ENCODE measurements at regions not wholly inside any gene's neighbourhood (a gene's known extent, or its start where the extent isn't known, plus 50 kb on each side); places are given as distances from the start of the nearest gene placed in this dataset.

- no CpG with 5 or more reads among the region's 1 CpG for WGBS (ENCODE audit: insufficient coverage)
Measured at GRCh38 chr4:144202081-144202480, 61.6 kb upstream of the GYPA start.

GRCh38 chr4:144203155-144203554 lies 62.6 kb upstream of the GYPA start:
- no peak overlapping the region for H3K27ac ChIP-seq (ENCODE audit: low read depth, low read length)
- no peaks in the 10 kb centered on the region for H3K4me1 ChIP-seq (ENCODE audit: control insufficient read depth, insufficient read depth, low read length)
- WGBS (ENCODE audit: insufficient coverage) = no CpG with 5 or more reads among the region's 2 CpGs
- no peak for DNase-seq (ENCODE audit: low read depth in 4 of 6, low spot score in 6 of 6)
- no peaks in the 10 kb centered on the region for H3K9me3 ChIP-seq (ENCODE audit: control insufficient read depth, insufficient read depth, low read length)
- no peaks in the 10 kb centered on the region for H3K27me3 ChIP-seq (ENCODE audit: control insufficient read depth, insufficient read depth, low read length)
- no peaks in the 10 kb centered on the region for H3K36me3 ChIP-seq (ENCODE audit: control insufficient read depth, insufficient read depth, low read length)
- H3K4me3 ChIP-seq (ENCODE audit: low read depth, low read length) = no peak overlapping the region

More at GRCh38 chr4:144202081-144202480, 61.6 kb upstream of the GYPA start:
- Histone ChIP-seq H3K4me3 (ENCODE audit: low read depth, low read length) (no peak overlapping the region), H3K4me1 (ENCODE audit: control insufficient read depth, insufficient read depth, low read length) (no peaks in the 10 kb centered on the region), H3K27me3 (ENCODE audit: control insufficient read depth, insufficient read depth, low read length) (no peaks in the 10 kb centered on the region), H3K27ac (ENCODE audit: low read depth, low read length) (no peak overlapping the region), H3K36me3 (ENCODE audit: control insufficient read depth, insufficient read depth, low read length) (no peaks in the 10 kb centered on the region), H3K9me3 (ENCODE audit: control insufficient read depth, insufficient read depth, low read length) (peaks cover 2% of the 10 kb centered on the region)
- DNase-seq (ENCODE audit: low read depth in 4 of 6, low spot score in 6 of 6) = no peak

DNA sequence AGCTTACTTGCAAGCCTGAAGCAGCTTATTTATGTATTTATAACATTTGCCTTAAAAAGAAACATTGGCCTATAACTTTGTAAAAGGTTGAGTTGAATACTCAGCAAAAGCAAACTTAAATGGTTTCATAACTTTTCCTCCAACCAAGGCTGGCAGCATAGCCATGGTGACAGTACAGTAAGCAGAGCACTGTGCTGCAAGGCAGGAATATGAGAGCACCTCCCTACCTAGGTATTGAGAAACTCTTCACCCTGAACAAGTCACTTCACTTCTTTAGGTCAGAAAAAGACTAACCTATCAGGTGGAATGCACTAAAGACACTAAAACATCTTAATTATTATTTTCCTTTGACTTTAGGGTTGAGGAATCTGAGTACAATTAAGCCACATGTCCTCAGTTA lies 63.9 kb upstream of the GYPA start:
- Histone ChIP-seq H3K9me3 (ENCODE audit: control insufficient read depth, insufficient read depth, low read length) (no peaks in the 10 kb centered on the region), H3K27ac (ENCODE audit: low read depth, low read length) (no peak overlapping the region), H3K4me3 (ENCODE audit: low read depth, low read length) (no peak overlapping the region), H3K36me3 (ENCODE audit: control insufficient read depth, insufficient read depth, low read length) (no peaks in the 10 kb centered on the region), H3K27me3 (ENCODE audit: control insufficient read depth, insufficient read depth, low read length) (no peaks in the 10 kb centered on the region), H3K4me1 (ENCODE audit: control insufficient read depth, insufficient read depth, low read length) (no peaks in the 10 kb centered on the region)
- DNase-seq (ENCODE audit: low read depth in 4 of 6, low spot score in 6 of 6) = no peak

GRCh38 chr4:144206711-144207110 lies 66.2 kb upstream of the GYPA start:
- H3K4me3 ChIP-seq (ENCODE audit: low read depth, low read length) = no peak overlapping the region
- no peaks in the 10 kb centered on the region for H3K27me3 ChIP-seq (ENCODE audit: control insufficient read depth, insufficient read depth, low read length)
- H3K36me3 ChIP-seq (ENCODE audit: control insufficient read depth, insufficient read depth, low read length) = no peaks in the 10 kb centered on the region
- no peaks in the 10 kb centered on the region for H3K4me1 ChIP-seq (ENCODE audit: control insufficient read depth, insufficient read depth, low read length)
- WGBS (ENCODE audit: insufficient coverage) = 50% methylated on average over 1 of the region's 1 CpG
- no peak overlapping the region for H3K27ac ChIP-seq (ENCODE audit: low read depth, low read length)
- no peak for DNase-seq (ENCODE audit: low read depth in 4 of 6, low spot score in 6 of 6)
- no peaks in the 10 kb centered on the region for H3K9me3 ChIP-seq (ENCODE audit: control insufficient read depth, insufficient read depth, low read length)

GRCh38 chr4:144208074-144208473 lies 67.6 kb upstream of the GYPA start:
- Histone ChIP-seq H3K4me3 (ENCODE audit: low read depth, low read length) (no peak overlapping the region), H3K27me3 (ENCODE audit: control insufficient read depth, insufficient read depth, low read length) (no peaks in the 10 kb centered on the region), H3K9me3 (ENCODE audit: control insufficient read depth, insufficient read depth, low read length) (no peaks in the 10 kb centered on the region), H3K36me3 (ENCODE audit: control insufficient read depth, insufficient read depth, low read length) (no peaks in the 10 kb centered on the region), H3K4me1 (ENCODE audit: control insufficient read depth, insufficient read depth, low read length) (no peaks in the 10 kb centered on the region), H3K27ac (ENCODE audit: low read depth, low read length) (no peak overlapping the region)
- DNase-seq (ENCODE audit: low read depth in 4 of 6, low spot score in 6 of 6) = no peak
- WGBS (ENCODE audit: insufficient coverage) = no CpG with 5 or more reads among the region's 2 CpGs

DNA sequence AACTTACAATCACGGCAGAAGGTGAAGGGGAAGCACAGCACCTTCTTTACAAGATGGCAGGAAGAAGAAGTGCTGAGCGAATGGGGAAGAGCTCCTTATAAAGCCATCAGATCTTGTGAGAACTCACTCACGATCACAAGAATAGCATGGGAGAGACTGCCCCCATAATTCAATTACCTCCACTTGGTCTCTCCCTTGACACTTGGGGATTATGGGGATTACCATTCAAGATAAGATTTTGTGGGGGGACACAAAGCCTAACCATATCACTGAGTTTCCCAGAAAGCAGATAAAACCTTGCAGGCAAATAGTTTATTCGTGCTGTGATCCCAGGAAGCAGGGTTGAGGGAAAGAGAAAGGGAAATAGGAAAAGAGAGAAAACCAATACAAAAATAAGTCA lies 69.0 kb upstream of the GYPA start:
- H3K9me3 ChIP-seq (ENCODE audit: control insufficient read depth, insufficient read depth, low read length) = no peaks in the 10 kb centered on the region
- no peaks in the 10 kb centered on the region for H3K36me3 ChIP-seq (ENCODE audit: control insufficient read depth, insufficient read depth, low read length)
- H3K27ac ChIP-seq (ENCODE audit: low read depth, low read length) = no peak overlapping the region
- no peak overlapping the region for H3K4me3 ChIP-seq (ENCODE audit: low read depth, low read length)
- no peaks in the 10 kb centered on the region for H3K27me3 ChIP-seq (ENCODE audit: control insufficient read depth, insufficient read depth, low read length)
- no peak for DNase-seq (ENCODE audit: low read depth in 4 of 6, low spot score in 6 of 6)
- 100% methylated on average over 1 of the region's 4 CpGs for WGBS (ENCODE audit: insufficient coverage)
- H3K4me1 ChIP-seq (ENCODE audit: control insufficient read depth, insufficient read depth, low read length) = no peaks in the 10 kb centered on the region

DNA sequence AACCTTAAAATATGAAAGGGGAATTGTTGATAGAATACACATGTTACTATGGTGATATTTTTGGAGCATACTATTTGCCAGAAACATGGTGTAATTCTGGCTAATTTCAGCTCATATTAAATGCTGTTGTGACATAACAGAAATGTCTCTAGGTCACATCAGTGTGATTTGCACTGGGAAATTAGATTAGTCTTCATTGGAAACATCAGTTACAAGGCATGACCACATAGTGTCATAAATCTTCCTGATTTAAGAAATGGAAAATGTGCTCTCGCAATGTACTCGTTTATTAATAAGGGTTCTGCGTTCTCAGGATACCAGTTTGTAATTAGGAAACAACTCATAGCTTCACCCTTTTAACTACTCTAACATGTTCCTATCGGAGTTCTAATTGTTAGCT lies 72.9 kb upstream of the GYPA start:
- no peak overlapping the region for H3K27ac ChIP-seq (ENCODE audit: low read depth, low read length)
- H3K9me3 ChIP-seq (ENCODE audit: control insufficient read depth, insufficient read depth, low read length) = no peaks in the 10 kb centered on the region

DNA sequence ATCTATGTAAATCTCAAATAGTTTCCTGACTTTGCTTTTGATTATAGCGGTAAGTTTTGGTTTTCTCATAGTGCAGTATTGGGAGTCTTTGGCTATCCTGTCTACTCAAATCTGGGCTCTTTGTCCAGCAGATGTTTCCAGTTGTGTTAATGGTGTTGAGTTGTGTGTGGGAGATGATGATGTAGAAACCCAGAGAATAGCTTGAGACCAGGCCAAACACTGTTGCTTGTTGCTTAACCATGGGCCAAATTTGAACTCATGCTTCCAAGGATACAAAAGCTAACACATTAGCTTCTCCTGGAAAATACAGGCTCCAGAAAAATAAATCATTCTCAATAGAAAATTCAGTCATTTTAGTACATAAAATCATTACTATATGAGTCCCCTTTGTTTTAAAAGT lies 82.6 kb upstream of the GYPA start:
- Histone ChIP-seq H3K27me3 (ENCODE audit: control insufficient read depth, insufficient read depth, low read length) (no peaks in the 10 kb centered on the region), H3K36me3 (ENCODE audit: control insufficient read depth, insufficient read depth, low read length) (no peaks in the 10 kb centered on the region), H3K9me3 (ENCODE audit: control insufficient read depth, insufficient read depth, low read length) (no peaks in the 10 kb centered on the region), H3K27ac (ENCODE audit: low read depth, low read length) (no peak overlapping the region), H3K4me1 (ENCODE audit: control insufficient read depth, insufficient read depth, low read length) (no peaks in the 10 kb centered on the region), H3K4me3 (ENCODE audit: low read depth, low read length) (no peak overlapping the region)
- no peak for DNase-seq (ENCODE audit: low read depth in 4 of 6, low spot score in 6 of 6)
- no CpG with 5 or more reads among the region's 1 CpG for WGBS (ENCODE audit: insufficient coverage)

More for the DNA sequence above, 72.9 kb upstream of the GYPA start:
- DNase-seq (ENCODE audit: low read depth in 4 of 6, low spot score in 6 of 6) = peak in 1 of 6 donors; percentile 7
- no peaks in the 10 kb centered on the region for H3K36me3 ChIP-seq (ENCODE audit: control insufficient read depth, insufficient read depth, low read length)
- no peak overlapping the region for H3K4me3 ChIP-seq (ENCODE audit: low read depth, low read length)
- H3K4me1 ChIP-seq (ENCODE audit: control insufficient read depth, insufficient read depth, low read length) = no peaks in the 10 kb centered on the region
- H3K27me3 ChIP-seq (ENCODE audit: control insufficient read depth, insufficient read depth, low read length) = no peaks in the 10 kb centered on the region
- no CpG with 5 or more reads among the region's 4 CpGs for WGBS (ENCODE audit: insufficient coverage)

- no peak for DNase-seq (ENCODE audit: low read depth in 4 of 6, low spot score in 6 of 6)
- Histone ChIP-seq H3K9me3 (ENCODE audit: control insufficient read depth, insufficient read depth, low read length) (no peaks in the 10 kb centered on the region), H3K27me3 (ENCODE audit: control insufficient read depth, insufficient read depth, low read length) (no peaks in the 10 kb centered on the region), H3K4me3 (ENCODE audit: low read depth, low read length) (no peak overlapping the region), H3K27ac (ENCODE audit: low read depth, low read length) (no peak overlapping the region), H3K4me1 (ENCODE audit: control insufficient read depth, insufficient read depth, low read length) (no peaks in the 10 kb centered on the region), H3K36me3 (ENCODE audit: control insufficient read depth, insufficient read depth, low read length) (no peaks in the 10 kb centered on the region)
- WGBS (ENCODE audit: insufficient coverage) = no CpG with 5 or more reads among the region's 2 CpGs
Measured at GRCh38 chr4:144223661-144224060, 83.1 kb upstream of the GYPA start.

DNA sequence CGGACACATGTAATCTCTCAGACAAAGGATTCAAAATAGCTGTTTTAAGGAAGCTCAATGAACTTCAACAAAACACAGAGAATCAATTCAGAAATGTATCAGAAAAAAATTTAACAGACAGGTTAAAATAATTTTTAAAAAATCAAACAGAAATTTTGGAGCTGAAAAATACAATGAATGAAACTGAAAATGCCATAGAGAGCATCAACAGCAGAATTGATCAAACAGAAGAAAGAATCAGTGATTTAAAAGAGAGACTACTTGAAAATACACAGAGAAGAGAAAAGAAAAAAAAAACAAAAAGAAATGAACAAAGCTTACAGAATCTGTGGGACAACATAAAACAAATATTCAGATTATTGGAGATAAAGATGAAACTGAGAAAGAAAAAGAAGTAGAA lies 118.8 kb upstream of the GYPA start:
- Histone ChIP-seq H3K27me3 (ENCODE audit: control insufficient read depth, insufficient read depth, low read length) (no peaks in the 10 kb centered on the region), H3K4me1 (ENCODE audit: control insufficient read depth, insufficient read depth, low read length) (no peaks in the 10 kb centered on the region), H3K9me3 (ENCODE audit: control insufficient read depth, insufficient read depth, low read length) (no peaks in the 10 kb centered on the region), H3K4me3 (ENCODE audit: low read depth, low read length) (no peak overlapping the region), H3K27ac (ENCODE audit: low read depth, low read length) (no peak overlapping the region), H3K36me3 (ENCODE audit: control insufficient read depth, insufficient read depth, low read length) (no peaks in the 10 kb centered on the region)
- DNase-seq (ENCODE audit: low read depth in 4 of 6, low spot score in 6 of 6) = no peak
- WGBS (ENCODE audit: insufficient coverage) = no CpG with 5 or more reads among the region's 1 CpG
